HCEC 1CT (cell line): ENCODE measurements at regions not wholly inside any gene's neighbourhood (a gene's known extent, or its start where the extent isn't known, plus 50 kb on each side); places are given as distances from the start of the nearest gene placed in this dataset.
"Not testable (repeated sequence)": the region's sequence is repeated elsewhere in the genome, so short reads cannot be mapped to it uniquely, and the experiment has no call there.

Experiments used
- DNase-seq: peaks from one replicate; pipeline ENCODE4 v3.0.0-alpha.2; 2017

DNA sequence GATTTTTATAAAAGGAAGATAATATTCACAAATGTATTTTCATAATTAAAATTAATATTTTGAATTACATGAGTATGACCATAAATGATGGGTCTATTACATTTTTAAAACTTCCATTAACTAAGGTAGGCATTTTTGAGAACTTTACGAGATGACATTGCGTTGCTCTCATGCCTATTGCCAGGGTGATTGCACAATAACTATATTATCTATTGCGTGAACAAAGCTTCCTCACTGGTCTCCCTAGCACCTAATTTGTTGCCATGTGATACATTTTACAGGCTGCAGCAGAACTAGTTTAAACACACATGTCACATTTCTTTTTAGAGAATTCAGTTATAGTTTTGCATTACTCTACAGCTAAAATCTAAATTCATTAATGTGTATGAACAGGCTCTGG, 289.7 kb upstream of the GRID2 start:
- no peak for DNase-seq

DNA sequence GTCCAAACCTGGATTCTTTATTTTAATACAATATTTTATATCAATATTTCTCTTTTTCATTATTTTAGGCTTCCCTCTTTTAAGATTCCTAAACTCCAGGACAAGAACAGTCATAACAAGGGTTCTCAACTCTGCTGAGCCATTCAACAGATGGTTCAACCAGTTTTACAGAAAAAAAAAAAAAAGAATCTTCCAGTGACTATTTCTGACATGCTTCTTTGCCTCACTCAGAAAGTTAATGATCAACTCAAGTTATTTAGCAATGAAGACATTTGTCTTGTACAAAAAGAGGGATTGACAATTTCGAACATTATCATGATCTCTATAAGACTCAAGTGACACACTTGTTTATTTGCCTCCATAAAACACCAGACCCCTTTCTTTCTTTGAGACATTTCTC, 282.6 kb upstream of the GRID2 start:
- no peak for DNase-seq

DNA sequence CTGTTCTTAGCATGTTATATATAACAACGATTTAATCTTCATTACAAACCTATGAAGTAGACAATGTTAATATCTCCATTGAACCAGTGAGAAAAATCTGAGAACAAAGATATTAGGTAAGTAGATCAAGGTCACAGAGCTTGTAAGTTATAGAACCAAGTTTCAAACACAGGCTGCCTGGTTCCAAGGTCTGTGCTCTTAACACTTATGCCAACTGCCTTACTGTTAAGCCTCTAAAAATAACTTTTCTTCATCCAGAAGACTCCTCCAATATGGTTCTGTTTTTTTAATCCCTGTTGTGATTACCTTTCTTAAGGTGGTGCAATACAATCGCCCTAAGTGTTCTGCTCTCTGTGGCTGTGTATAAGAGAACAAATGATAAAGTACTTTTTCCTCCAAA, 282.0 kb upstream of the GRID2 start:
- no peak for DNase-seq

DNA sequence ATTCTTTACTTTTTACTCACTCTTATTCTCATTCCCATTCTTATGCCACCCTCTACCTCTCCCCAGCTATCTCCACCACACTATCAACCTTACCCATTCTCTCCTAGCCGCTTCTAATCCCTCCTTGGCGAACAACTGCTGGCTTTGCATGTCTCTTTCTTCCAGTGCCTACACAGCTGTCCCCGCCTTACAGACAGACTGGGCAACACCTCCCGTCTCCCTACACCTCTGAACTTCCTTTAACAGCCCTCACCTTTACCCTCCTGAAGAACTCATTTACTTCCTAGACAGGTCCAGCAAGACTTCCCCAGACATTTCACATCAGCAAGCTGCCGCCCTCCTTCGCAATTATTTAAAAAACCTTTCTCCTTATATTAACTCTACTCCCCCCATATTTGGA, 274.9 kb upstream of the GRID2 start:
- DNase-seq, result not testable (repeated sequence)

DNA sequence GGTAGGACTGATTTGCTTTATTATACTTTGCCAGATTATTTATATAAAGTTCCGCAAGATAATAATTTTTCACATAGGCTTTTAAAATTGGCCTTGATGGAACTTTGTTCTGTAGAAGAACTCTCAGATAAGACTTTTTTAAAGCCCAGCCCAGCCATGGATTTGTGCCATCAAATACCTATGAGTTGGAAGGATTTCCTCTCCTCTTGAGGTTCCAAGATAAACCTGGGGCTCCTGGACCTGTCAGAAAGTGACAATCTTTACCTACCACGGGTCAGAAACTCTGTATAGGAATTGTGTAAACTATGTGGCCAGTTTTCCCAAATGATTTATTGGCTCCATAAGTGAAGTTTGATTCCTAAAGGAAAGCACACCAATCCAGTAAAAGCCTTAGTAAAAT, 271.9 kb upstream of the GRID2 start:
- no peak for DNase-seq

DNA sequence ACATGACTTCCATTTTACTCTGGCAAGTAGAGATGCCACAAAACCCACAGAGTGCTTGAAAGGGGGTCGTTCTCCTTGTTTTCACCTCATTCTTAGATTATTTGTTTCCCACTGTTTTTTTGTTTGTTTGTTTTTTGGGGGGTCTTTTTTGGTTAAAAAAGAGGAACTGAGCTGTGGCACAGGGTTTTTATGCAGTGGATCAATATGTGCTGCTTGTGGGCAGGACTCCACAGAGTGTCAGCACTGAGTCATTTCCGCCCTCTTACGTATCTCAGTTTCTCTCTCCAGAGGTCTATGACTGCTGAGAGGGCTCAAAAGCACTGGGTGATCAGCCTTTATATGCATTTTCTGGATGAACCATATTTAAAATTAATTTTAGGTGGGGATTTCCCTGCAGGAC, 268.1 kb upstream of the GRID2 start:
- peak; percentile 2 for DNase-seq

DNA sequence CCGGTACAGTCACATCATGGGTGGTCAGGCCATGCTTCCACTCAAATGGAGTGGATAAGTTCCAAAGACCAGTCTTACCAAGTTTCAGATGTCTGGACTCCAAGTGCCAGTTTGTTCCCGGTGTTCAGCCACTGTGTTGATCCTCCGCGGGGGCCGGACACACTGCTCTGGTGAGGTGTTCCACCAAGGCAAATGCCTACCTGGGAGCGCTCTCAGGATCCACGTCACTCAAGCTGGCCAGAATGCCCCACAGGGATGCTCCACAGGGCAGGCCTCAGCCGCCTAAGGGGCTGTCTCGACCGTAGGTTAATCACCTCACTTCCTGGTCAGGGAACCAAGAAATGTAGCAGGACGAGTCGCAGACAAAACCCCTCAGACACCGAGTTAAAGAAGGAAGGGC, 258.0 kb upstream of the GRID2 start:
- no peak for DNase-seq

DNA sequence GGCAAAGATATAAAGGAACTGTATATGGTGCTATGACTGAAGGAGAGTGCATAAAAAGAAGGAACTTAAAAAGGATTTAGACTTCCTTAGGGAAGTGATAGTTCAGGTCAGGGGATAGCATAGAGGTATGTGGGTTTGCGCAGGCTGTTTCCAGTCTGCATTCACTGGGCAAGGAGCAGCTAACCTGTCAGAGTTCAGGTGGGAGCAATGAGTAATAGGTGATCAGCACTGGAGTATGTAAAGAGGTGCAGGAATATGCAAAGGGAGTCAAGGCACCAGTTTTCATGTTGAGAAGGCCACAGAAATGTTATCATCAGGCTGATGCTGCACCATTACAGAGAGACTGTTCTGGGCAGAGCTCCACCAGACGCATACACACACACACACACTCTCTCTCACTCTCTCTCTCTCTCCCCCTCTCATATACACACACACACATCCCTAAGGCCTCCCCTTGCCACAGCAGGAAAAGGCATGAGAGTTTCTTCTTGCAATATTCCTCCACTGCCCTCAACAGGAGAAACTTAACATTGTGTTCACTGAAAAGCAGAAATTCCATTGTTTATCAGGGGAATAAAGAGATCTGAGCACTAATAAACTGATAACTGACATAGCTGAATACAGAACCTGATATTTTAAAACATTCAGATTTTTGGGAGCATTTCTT, 256.4 kb upstream of the GRID2 start:
- DNase-seq, result peak; percentile 38

DNA sequence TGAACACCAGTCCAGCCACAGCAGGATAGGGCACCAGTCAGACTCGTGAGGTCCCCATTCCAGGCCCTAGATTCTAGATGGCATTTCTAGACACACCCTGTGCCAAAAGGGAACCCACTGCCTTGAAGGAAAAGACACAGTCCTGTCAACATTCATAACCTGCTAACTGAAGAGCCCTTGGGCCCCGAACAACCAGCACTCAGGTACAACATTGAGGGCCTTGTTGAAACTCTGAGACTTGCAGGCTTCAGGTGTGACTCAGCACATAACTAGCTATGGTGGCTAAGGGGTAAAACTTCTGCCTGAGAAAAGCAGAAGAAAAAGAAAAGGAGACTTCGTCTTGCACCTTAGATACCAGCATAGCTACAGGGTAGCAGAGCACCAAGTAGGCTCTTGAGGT, 252.9 kb upstream of the GRID2 start:
- DNase-seq, result no peak

DNA sequence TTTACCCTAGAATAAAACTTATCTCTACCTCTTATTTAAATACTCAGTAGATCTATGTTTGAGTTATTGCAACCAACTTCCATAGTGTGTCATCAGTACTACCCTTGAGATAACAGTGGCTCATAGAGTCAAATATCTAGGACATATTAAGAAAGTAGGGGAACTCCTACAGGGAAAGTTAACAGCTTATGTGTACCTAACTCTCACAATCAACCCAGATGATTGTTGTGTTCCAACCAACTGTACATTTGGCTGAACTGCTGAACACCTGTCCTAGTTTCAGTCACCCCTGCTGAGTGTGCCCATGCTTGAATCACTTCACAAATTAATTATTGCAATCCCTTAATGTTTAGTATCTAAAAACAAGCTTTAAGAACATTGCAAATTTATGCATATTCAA, 244.2 kb upstream of the GRID2 start:
- no peak for DNase-seq

DNA sequence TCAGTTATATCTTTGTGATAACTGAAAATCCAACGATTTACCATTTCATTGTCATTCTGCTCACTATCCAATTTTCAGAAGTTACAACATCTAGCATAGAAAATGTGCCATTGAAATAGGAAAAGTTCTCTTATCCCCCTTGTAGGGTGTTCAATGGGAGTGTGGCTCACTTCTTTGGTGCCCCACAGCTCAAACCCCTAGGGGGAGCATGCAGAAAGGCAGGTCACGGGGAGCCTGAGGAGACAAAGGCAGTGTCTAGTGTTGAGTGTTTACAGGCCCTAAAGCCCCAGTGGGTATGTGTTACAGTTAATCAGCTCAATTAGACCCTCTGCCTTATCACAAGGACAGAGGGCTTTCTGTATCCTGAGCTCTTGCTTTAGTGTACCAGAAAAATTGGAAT, 243.4 kb upstream of the GRID2 start:
- DNase-seq, result no peak

DNA sequence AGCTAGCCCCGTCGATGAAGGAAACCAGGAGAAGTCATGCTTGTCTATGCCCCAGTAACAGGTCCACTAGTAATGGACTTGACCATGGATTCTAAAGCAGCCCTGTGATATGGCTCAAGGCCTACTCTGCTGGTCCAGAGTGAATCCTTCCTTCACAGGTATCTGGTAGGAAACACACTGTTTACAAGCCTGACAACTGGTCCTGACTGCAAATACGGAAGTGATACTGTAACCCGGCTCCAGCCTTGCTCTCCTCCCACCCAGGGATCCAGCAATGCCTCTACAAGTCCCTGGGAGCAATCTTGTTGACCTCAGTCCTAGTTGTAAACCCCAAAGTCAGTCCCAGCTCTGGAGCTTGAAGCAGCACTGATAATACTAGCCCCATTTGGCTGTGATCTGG, 239.2 kb upstream of the GRID2 start:
- DNase-seq, result no peak

DNA sequence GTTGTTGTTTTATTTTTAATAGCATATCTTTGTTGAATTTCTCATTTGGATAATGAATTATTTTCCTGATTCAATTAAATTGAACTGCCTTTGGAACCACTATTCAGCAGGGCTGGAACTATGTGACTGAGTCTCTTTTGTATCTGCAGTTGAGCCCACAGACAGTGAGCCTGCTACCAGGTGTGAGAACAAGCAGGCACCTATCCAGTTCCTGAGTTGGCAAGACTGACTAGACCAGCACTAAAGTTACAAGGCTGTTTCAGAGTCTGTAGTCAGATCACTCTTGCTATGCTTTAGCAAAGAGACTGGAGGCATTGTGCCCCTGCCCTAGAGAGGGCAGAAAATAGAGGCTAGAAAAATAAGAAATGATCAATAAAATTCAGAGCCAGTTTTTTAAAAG, 237.3 kb upstream of the GRID2 start:
- DNase-seq, result no peak

DNA sequence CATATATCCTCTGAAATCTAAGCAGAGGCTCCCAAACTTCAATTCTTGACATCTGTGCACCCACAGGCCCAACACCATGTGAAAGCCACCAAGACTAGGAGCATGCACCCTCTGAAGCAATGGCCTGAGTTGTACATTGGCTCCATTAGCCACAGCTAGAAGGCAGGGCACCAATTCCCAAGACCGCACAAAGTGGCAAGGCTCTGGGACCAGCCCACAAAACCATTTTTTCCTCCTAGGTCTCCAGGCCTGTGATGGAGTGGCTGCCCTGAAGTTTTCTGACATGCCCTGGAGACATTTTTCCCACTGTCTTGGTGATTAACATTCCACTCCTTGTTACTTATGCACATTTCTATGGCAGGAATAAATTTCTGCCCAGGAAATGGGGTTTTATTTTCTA, 232.2 kb upstream of the GRID2 start:
- no peak for DNase-seq

DNA sequence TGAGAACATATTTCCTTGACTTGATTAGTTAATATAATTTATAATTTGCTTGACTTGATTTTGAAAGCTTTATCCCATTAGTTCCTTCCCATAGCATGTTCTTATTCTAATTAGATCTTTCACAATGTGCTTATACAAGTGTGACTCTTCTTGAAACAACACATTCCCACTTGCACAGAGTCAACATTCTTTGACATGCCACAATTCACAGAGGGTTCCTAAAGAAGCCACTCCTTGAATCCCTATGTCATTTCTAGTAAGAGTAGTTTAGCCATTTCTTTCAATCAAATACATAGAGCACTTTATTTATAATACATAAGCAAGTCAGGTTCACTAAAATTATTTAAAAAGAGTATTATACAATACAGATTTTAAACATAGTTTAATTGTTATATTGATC, 228.9 kb upstream of the GRID2 start:
- no peak for DNase-seq

DNA sequence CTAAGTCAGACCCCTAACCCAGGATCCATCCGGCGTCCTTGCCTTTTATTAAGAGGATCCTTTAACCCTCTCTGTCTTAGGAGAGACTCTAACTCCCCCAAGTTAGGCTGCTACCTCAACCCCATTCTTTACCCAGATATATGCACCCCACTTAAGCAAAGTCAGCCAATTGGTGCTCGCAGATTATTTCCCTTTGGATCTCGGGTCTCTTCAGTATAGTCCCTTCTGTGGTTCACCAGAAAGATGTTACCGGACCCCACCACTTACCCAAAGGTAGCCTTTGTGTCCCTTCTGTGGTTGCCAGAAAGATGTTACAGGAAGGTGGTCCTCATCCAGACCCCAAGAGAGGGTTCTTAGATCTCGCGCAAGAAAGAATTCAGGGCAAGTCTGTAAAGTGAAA, 212.9 kb upstream of the GRID2 start:
- no peak for DNase-seq

DNA sequence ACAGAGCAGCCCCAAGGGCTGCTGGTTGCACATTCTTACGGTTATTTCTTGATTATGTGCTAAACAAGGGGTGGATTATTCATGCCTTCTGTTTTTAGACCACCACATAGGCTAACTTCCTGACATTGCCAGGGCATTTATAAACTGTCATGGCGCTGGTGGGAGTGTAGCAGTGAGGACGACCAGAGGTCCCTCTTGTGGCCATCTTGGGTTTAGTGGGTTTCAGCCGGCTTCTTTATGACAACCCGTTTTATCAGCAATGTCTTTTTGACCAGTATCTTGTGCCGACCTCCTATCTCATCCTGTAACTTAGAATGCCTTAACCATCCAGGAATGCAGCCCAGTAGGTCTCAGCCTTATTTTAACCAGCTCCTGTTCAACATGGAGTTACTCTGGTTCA, 212.4 kb upstream of the GRID2 start:
- peak; percentile 16 for DNase-seq

DNA sequence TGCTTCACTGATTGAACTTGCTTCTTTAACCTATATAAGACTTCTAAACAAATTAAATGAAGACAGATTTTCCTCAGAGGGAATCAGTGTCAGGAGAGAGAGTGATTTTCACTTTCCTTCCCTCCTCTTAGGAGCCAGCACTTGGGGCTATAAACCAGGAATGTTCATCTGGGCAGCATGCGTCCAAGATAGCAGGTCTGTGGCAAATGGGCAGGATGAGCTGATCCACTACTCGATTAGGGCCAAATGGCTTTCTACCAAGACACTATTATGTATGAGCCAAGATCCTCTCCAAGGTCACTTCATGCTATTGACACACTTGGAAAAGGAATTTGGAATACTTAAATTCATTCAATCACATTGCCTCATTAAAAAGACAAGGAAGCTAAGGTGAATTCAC, 203.9 kb upstream of the GRID2 start:
- no peak for DNase-seq

DNA sequence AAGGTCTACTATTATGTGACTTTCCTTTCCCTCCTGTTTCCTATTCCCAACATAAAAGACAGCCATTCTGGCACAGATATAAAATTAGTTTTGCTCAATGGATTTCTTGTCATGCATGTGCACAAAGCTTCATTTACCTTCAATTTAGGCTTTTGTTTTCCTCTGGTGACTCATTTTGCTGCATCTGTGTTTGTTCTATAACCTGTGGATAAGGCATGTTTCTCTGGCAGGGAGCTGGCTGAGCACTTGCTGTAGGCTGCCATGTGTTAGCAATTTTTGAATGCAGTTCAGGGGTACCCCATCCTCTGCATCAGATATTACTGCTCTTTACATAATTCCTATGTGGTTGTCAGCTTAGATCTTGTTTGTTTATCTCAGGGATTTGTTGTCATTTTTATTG, 202.8 kb upstream of the GRID2 start:
- no peak for DNase-seq

DNA sequence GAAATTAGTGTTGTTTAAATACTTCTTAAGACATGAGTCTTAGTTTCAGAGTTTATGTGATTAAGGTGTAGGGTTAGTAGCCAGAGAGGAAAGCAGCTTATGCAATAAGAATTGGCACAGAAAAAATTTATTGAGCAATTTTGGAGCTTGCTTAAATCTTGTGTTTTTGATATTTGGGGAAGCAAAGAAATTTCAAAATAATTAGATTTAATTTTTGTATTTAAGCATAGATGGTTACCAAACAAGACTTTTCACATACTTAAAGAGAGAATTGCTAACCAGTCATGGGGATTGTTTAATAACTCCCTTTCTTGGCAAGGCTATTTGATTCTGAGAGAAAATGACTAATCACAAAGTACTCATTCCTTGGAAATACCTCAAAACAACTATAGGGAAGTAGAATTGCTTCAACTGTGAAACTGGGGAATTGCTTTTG, 202.0 kb upstream of the GRID2 start:
- peak; percentile 62 for DNase-seq

DNA sequence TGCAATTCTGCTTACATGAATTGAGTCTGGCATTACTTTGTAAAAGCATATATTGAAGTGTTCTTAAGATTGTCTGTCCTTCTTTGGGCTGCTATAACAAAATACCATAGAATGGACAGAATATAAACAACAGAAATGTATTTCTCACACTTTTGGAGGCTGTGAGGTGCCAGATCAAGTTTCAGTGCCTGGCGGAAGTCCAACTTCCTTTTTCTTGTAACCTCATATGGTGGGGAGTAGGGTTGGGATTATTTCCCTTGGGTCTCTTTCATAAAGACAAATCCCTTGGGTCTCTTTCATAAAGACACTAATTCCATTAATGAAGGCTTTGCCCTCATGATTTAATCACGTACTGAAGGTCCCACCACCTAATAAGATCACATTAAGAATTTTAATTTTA, 199.3 kb upstream of the GRID2 start:
- no peak for DNase-seq

DNA sequence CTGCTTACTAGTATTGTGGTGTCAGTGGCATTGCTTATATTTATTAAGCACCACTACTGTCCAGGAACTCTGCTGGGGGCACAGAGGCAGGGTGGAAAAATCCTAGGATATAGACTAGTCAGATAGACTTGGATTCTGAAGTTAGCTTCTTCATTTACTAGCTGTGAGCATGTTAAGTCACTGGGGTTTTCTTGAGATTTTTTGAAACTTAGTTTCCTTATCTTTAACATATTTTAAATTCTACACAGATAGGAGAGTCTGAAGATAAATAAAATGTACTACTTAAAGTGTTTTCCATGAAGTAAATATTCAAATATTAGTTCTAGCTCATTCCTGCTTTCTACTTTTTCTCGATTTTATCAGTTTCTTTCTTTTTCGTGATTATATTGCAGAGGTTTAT, 196.9 kb upstream of the GRID2 start:
- DNase-seq, result no peak

DNA sequence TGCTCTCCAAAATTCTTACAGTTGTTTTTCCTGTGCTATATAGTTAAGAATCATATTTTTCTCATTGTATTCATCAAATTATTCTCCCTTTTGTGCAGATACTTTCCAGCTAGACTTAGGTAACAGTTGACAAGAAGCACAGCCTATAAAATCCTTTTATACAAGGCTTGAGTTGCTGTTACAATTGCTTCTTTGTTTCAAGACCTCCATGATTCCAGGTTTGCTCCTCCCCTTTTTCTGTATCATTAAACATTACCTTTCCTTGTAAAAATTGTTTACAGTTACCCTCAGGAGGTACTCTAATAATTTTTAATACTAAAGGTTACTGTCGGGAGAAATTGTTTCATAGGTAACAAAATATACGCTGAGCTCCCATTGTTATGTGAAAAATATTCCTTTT, 192.3 kb upstream of the GRID2 start:
- DNase-seq, result no peak

DNA sequence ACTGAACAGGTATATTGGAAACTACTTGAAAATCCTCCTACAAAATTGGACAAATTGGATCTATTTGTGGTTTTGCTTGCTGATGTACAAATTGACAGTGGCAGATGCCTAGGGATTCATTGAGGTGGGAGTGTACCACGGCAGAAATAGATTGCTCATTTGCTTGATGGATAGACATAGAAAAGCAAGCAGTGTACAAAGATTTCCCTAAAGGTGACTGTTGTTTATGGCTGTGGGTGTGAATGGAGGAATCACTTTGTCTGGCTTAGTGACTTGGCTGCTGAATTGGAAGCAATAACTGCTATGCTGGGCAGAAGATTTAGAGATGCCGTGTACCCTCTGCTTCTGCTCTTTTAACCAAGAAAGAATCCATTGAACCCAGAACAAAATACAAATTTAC, 191.0 kb upstream of the GRID2 start:
- no peak for DNase-seq

DNA sequence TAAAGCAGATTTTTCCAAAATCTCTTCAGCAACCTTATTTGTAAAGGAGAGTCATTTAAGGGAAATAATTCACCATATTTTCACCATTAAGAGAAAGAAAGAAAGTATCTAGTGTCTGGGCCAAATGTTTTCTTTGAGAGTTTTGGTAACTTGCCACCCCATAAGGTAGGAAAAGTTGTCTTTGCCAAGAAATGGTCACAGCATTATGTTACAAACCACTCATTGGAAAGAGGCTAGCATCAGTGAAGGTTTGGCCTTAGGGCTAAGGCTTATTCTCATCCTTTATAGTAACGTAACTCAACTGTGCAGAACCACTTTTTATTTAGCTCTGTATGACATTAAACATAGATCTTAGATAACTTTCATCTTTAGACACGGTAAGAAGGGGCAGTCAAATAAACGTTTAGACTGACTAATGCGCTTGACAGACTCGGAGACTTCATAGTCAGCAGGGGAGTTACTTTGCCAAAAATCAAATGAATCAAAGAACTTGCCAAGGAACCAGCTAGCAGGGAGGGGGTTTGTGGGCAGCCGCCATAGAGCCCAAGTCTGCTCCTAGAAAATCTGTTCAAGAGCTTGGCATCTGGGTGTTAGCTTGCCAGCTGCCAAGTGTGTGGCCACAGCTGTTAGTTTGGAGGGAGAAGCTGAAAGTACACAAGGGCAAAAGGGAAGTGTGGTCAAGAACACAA, 182.8 kb upstream of the GRID2 start:
- peak; percentile 1 for DNase-seq
